HepG2 (cell line): ENCODE measurements at regions not wholly inside any gene's neighbourhood (a gene's known extent, or its start where the extent isn't known, plus 50 kb on each side); places are given as distances from the start of the nearest gene placed in this dataset.

Experiments used
- AFF4 ChIP-seq: sonication (generic); formaldehyde crosslinking; IDR thresholded peaks from 2 replicates; pipeline ENCODE4 v1.4.0; 2020; ENCODE audit warnings: missing genetic modification reagents
- ARHGAP35 ChIP-seq: sonication (generic); formaldehyde crosslinking; IDR thresholded peaks from 2 replicates; pipeline ENCODE4 v1.9.0; 2022; ENCODE audit warnings: mild to moderate bottlenecking, inconsistent platforms, moderate library complexity, missing genetic modification reagents, borderline replicate concordance
- ATF2 ChIP-seq: sonication (generic); formaldehyde crosslinking; IDR thresholded peaks from 2 replicates; pipeline ENCODE4 v1.4.0; 2020; ENCODE audit warnings: missing genetic modification reagents
- CTCF ChIP-seq: sonication (generic); formaldehyde crosslinking; IDR thresholded peaks from 2 replicates; pipeline ENCODE4 v1.5.0; 2020; ENCODE audit warnings: mild to moderate bottlenecking, missing genetic modification reagents, moderate library complexity
- GABPB1 ChIP-seq: IDR thresholded peaks from 2 replicates; pipeline ENCODE4 v1.6.1; 2016; ENCODE audit warnings: mild to moderate bottlenecking, missing genetic modification reagents, moderate library complexity, missing compliant biosample characterization
- KAT2B ChIP-seq: fragments of 150-350 bp; IDR thresholded peaks from 2 replicates; pipeline ENCODE4 v1.6.1; 2014; ENCODE audit warnings: low read depth, low read length, borderline replicate concordance
- KAT8 ChIP-seq: IDR thresholded peaks from 2 replicates; pipeline ENCODE4 v1.6.1; 2016; ENCODE audit warnings: missing genetic modification reagents, missing compliant biosample characterization
- KLF13 ChIP-seq: sonication (generic); formaldehyde crosslinking; IDR thresholded peaks from 2 replicates; pipeline ENCODE4 v1.4.0; 2020; ENCODE audit warnings: mild to moderate bottlenecking, missing genetic modification reagents
- MED1 ChIP-seq: sonication (generic); formaldehyde crosslinking; IDR thresholded peaks from 2 replicates; pipeline ENCODE4 v1.4.0; 2020; ENCODE audit warnings: missing genetic modification reagents
- MTA3 ChIP-seq: sonication (generic); formaldehyde crosslinking; IDR thresholded peaks from 2 replicates; pipeline ENCODE4 v1.4.0; 2020; ENCODE audit warnings: missing genetic modification reagents
- POLR2A ChIP-seq, 2 experiments: IDR thresholded peaks; 2 replicates each; pipeline ENCODE4 v1.6.1; 2011; ENCODE audit warnings: low read depth in 2 of 2, low read length in 2 of 2, mild to moderate bottlenecking in 1 of 2, moderate library complexity in 1 of 2; ENCODE audit not compliant: insufficient read depth in 1 of 2
- SRF ChIP-seq: IDR thresholded peaks from 2 replicates; pipeline ENCODE4 v1.6.1; 2011; ENCODE audit warnings: mild to moderate bottlenecking, low read depth, low read length, moderate library complexity
- UBTF ChIP-seq: sonication (generic); formaldehyde crosslinking; IDR thresholded peaks from 2 replicates; pipeline ENCODE4 v1.4.0; 2020; ENCODE audit warnings: mild to moderate bottlenecking, missing genetic modification reagents
- YY1 ChIP-seq: IDR thresholded peaks from 2 replicates; pipeline ENCODE4 v1.6.1; 2011; ENCODE audit warnings: low read length, low read depth, moderate library complexity, mild to moderate bottlenecking; ENCODE audit not compliant: insufficient read depth, insufficient replicate concordance

- TF ChIP-seq YY1 (no peak), SRF (no peak), MED1 (CRISPR knock-in tag) (no peak), KAT2B (no peak), KAT8 (CRISPR knock-in tag) (no peak), CTCF (CRISPR knock-in tag) (no peak), AFF4 (CRISPR knock-in tag) (no peak), POLR2A (IDR thresholded peaks at IDR 0.05; ENCODE audit: insufficient read depth in 1 of 2, low read depth in 2 of 2, low read length in 2 of 2) (no peak), GABPB1 (CRISPR knock-in tag) (no peak), UBTF (CRISPR knock-in tag) (no peak), MTA3 (CRISPR knock-in tag) (no peak), ARHGAP35 (CRISPR knock-in tag) (no peak), KLF13 (no peak), ATF2 (no peak)
These were observed 95.5 kb upstream of the FAM20C start for GRCh38 chr7:96861-97260.
